ENCODE measurements at regions not wholly inside any gene's neighbourhood (a gene's known extent, or its start where the extent isn't known, plus 50 kb on each side); places are given as distances from the start of the nearest gene placed in this dataset.

- dilution Hi-C loops (cut with HindIII; ENCODE audit: low sequenced_read_pairs, unreplicated experiment) (no loop called here), in situ Hi-C loops (cut with MboI; ENCODE audit: low sequenced_read_pairs) (no loop called here), intact Hi-C loops (cut with micrococcal nuclease) (no loop called here)
- TF ChIP-seq BHLHE40 (IDR thresholded peaks at IDR 0.05; ENCODE audit: low read depth, low read length) (no peak), CEBPB (IDR thresholded peaks at IDR 0.05; ENCODE audit: low read depth, low read length) (peak; percentile 53)
- H2BK5ac ChIP-seq (ENCODE audit: low read depth, low read length, poor library complexity, severe bottlenecking) = no peak overlapping the region
- no peak overlapping the region for H3K4ac ChIP-seq (ENCODE audit: low read depth, low read length)
- ATAC-seq (ENCODE audit: low read depth) (no peak), DNase-seq (no peak)
- peaks cover 4% of the 10 kb centered on the region for H3K4me1 ChIP-seq (ENCODE audit: control insufficient read depth, insufficient read depth, low read length)
- no peak overlapping the region for H3K4me3 ChIP-seq (ENCODE audit: insufficient read depth, low read depth, low read length)
- H4K8ac ChIP-seq (ENCODE audit: low read depth in 2 of 2, low read length in 2 of 2) = no peak overlapping the region
- H3K18ac ChIP-seq (ENCODE audit: low read depth, low read length) = no peak overlapping the region
- no peak overlapping the region for H2AK5ac ChIP-seq (ENCODE audit: low read depth, low read length)
- H3K23ac ChIP-seq (ENCODE audit: low read depth, low read length) = no peak overlapping the region
- no peak overlapping the region for H2BK20ac ChIP-seq (ENCODE audit: low read depth, low read length)
- H3K56ac ChIP-seq (ENCODE audit: extremely low read depth, insufficient read depth, low read length) = no peak overlapping the region
- no peak overlapping the region for H2BK120ac ChIP-seq (ENCODE audit: low read depth, low read length)
- H3K36me3 ChIP-seq (ENCODE audit: control insufficient read depth, insufficient read depth, low read length) = no peaks in the 10 kb centered on the region
- H2AK9ac ChIP-seq (replicated peaks; ENCODE audit: low read depth, low read length, poor library complexity) = no peak overlapping the region
- H3K9me1 ChIP-seq (ENCODE audit: insufficient read depth, low read length) = no peaks in the 10 kb centered on the region
- BruUV-seq (replicated peaks) = no TSS peak
- no peaks in the 10 kb centered on the region for H4K20me1 ChIP-seq (ENCODE audit: insufficient read depth, low read length)
- no peak overlapping the region for H3K14ac ChIP-seq (replicated peaks; ENCODE audit: low read depth, low read length)
- 60% methylated on average over 1 of the region's 3 CpGs; no CpG with 5 or more reads in 1 of the 2 experiments for WGBS, 2 experiments (ENCODE audit: extremely low coverage in 2 of 2, insufficient read length in 1 of 2)
- no peak overlapping the region for H3K9ac ChIP-seq (ENCODE audit: low read depth, low read length)
- H3K4me2 ChIP-seq (ENCODE audit: low read depth, low read length) = no peak overlapping the region
- no peak overlapping the region for H3K27ac ChIP-seq (ENCODE audit: insufficient read depth, low read length)
- H3K9me3 ChIP-seq (ENCODE audit: control insufficient read depth, insufficient read depth, low read length) = no peaks in the 10 kb centered on the region
- H4K5ac ChIP-seq (ENCODE audit: low read depth, low read length) = no peak overlapping the region
- POLR2A ChIA-PET (ENCODE audit: unreplicated experiment) = no interaction called here
- H3K27me3 ChIP-seq (ENCODE audit: control insufficient read depth, insufficient read depth, low read length) = no peaks in the 10 kb centered on the region; the same call in 1 of the 2 replicates
- no peak overlapping the region for H2AFZ ChIP-seq (replicated peaks; ENCODE audit: low read length, poor library complexity)
- no peak overlapping the region for H2BK15ac ChIP-seq (ENCODE audit: low read depth, low read length)
- H3K79me1 ChIP-seq (ENCODE audit: low read depth in 1 of 2, low read length in 2 of 2) = no peaks in the 10 kb centered on the region
- no peak overlapping the region for H4K91ac ChIP-seq (ENCODE audit: insufficient read depth, low read depth, low read length)
- CTCF ChIA-PET = interaction anchor here (0.7 kb wide), 1 partner anchor 25 kb away, joined by 3 read pairs; no protein-coding TSS in a partner anchor
These were observed 149.6 kb downstream of the FHIP1A start for GRCh38 chr4:151558496-151559113.

All from IMR-90 (cell line).